ENCODE measurements at regions not wholly inside any gene's neighbourhood (a gene's known extent, or its start where the extent isn't known, plus 50 kb on each side); places are given as distances from the start of the nearest gene placed in this dataset.

GRCh38 chrX:94204524-94204923 lies 530.5 kb downstream of the FAM133A start:
- TF ChIP-seq CTCF (IDR thresholded peaks at IDR 0.05) (no peak), ZFX (IDR thresholded peaks at IDR 0.05; ENCODE audit: borderline replicate concordance) (no peak)
